GM21381 (cell line): ENCODE measurements at regions not wholly inside any gene's neighbourhood (a gene's known extent, or its start where the extent isn't known, plus 50 kb on each side); places are given as distances from the start of the nearest gene placed in this dataset.

Source experiments
- ATAC-seq: cut with Tn5 transposase; IDR thresholded peaks from one replicate; pipeline ENCODE4 v1.9.1; 2021; ENCODE audit warnings: mild to moderate bottlenecking, moderate library complexity; ENCODE audit not compliant: unreplicated experiment

DNA sequence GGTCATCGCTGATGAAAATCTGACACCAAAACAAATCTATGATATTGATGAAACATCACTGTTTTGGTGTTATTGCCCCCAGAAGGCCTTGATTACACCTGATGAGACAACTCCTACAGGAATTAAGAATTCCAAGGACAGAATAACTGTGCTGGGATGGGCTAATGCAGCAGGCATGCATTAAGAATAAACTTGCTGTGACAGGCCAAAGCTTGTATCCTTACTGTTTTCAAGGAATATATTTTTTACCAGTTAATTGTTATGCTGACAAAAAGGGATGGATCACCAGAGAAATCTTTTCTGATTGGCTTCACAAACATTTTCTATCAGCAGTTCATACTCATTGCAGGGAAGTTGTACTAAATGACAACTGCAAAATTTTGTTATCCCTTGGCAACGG lies 278.2 kb downstream of the IKZF2 start:
- ATAC-seq, result no peak

DNA sequence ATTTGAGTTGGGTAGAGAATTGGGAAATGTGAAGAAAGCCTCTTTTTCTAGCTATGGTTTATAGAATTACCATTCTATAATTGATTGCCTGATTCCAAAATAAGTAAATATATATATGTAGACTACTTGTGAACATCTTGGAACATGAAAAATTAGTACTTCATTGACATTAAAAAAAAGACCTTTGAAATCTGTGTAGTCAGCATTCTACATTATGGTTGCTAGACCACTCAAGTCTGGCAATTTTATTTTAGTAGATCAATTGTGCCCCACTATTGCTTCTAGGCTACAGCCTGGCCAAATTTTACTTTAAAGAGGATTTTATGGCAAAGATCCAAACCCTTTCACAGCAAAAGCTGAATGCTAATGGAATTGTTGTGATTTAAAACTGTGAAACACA lies 279.8 kb downstream of the IKZF2 start:
- ATAC-seq, result no peak

- no peak for ATAC-seq
Observed at GRCh38 chr2:212864186-212864585, 287.2 kb downstream of the IKZF2 start.

DNA sequence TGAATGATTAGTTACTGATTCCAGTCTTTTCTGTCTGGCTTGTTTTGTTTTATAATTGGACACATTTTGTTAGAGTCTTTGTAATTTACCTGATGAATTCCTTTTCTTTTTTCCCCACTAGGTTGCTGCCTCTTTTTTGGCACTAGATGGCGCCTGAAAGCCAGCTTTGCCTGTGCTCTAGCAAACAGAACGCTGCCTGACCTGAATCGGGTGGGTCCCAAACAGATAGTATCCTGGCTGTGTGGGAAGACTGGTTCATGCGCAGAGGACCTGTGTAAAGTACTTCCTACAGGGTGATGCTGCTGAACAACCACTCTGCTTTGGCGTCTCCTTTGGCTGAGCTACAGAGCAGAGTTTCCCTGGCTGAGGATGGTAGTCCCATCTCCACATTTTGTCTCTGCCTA lies 288.2 kb downstream of the IKZF2 start:
- ATAC-seq, result no peak

- no peak for ATAC-seq
Observed at GRCh38 chr2:212858496-212858895, 292.9 kb downstream of the IKZF2 start.

GRCh38 chr2:212854771-212855170 lies 296.6 kb downstream of the IKZF2 start:
- ATAC-seq, result no peak

GRCh38 chr2:212854116-212854515 lies 297.3 kb downstream of the IKZF2 start:
- ATAC-seq, result no peak

DNA sequence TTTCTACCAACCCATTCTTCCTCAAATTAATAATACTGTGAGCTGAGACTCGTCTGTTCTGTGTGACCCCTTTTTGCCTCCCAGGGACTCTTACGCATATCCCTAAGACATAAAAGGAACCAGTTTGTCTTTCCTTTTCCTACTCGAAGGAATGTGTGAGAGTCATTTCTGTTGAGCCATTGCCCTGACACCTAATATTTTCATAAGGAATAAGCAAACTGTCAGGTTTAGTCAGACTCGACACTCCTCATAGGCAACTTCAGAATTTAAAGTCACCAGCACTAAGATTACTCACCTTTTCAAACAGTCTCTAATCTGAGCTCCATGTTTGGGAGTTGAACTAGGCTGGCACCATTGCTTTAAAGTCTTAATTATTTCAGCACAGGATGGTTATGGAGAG lies 305.5 kb downstream of the IKZF2 start:
- ATAC-seq, result no peak

DNA sequence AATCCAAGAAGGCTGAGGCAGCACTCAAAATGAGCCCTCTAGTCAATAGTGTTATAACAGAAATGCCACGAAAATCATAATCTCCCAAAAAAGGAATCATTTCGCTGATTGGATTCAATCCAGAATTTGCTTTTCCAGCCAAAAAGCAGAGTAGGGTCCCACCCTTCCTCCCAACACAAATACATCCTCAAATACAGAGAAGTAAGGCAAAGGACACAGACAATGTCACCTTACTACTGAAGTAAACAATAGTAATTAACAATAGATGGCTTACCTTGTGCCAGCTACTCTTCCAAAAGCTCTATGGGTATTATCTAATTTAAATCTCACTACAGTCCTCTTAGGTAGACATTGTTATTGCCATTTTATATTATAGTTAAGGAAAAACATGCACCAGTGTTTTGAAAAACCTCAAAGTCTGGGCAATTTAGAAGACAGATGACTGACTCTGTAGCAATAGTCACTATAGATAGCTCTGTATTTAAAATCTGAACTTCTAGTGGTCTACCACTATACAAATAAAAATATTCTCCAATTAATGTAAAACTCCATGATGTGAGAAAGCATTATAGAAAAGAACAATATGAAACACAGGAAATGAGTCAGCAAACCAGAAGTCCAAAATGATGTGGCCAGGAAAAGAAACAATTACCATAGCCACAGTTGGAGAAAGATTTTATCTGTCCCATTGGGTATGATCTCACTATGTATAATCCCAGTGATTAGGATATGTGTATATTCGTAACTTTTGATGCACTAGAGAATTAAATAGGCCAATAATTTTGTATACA lies 305.0 kb upstream of the ERBB4 start:
- ATAC-seq, result no peak

DNA sequence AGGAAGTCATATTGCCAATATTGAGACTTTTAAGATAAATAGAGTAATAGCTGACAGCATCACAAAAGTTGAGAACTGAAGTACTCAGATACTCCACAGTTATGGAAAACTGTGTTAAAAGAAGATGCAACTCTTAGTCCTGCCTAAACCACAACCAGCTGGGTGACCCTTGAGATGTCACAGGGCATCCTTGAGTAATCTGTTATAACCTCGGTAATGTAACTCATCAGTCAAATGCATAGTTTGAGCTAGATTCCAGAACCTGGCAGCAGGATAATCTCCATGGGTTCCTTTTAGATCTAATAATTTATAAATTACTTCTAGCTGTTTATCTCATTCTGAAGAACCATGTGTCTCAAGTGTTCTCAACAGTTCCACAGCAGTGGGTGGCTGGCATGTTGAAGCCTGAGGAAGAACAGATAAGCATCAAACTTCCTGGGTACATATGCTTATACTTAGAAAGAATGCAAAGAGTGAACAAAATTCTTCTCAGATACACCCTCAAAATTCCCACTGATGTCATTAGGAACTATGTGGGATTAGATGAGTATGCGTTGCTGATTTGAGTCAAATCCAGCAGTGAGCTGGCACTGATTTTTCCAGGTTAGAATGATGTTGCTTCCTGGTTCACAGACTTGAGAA lies 304.1 kb upstream of the ERBB4 start:
- ATAC-seq, result no peak

GRCh38 chr2:212841460-212841859 lies 302.9 kb upstream of the ERBB4 start:
- no peak for ATAC-seq

GRCh38 chr2:212832211-212833195 lies 293.9 kb upstream of the ERBB4 start:
- no peak for ATAC-seq

DNA sequence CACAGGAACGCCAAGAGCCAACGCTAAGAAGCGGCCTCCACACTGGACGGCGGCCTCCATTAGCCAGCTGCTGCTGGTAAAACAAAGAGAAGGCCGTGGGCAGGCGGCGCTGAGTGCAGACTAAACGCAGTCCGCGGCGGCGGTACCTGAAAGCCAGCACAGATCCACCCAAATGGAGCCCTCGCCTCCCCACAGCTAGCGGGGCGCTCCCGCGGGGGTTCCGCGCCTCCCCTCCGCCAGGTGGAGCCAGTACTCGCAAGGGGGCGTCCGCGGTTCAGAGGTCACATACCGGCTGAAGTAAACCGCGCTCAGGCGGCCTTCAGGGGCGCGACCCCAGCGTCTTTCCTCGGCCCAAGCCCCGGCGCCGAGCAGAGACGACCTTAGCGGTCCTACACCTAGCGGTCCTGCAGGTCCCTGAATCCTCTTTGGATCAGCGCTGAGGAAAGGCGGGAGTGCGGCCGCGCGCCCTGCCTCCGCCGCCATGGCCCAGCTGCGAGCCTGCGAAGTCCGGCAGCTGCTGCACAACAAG lies 293.1 kb upstream of the ERBB4 start:
- ATAC-seq, result no peak

GRCh38 chr2:212816267-212816666 lies 277.7 kb upstream of the ERBB4 start:
- no peak for ATAC-seq

DNA sequence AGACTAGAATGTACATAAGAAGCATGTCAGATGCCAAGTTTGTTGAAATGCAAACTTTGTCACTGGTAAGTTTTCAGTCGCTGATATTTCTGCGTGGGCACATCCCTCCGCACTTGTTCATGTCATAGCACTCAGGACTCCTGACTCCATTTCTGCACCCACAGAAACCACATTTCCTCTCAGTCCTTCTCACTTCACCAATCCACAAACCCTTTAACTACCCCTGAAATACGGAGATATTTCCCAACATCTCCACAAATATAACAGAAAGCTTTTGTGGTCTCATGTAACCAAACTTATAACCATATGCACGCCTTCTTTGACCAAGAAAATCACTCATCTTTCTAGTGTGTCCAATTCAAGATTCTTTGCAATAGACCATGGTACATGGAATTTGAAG lies 276.9 kb upstream of the ERBB4 start:
- ATAC-seq, result peak; percentile 49

DNA sequence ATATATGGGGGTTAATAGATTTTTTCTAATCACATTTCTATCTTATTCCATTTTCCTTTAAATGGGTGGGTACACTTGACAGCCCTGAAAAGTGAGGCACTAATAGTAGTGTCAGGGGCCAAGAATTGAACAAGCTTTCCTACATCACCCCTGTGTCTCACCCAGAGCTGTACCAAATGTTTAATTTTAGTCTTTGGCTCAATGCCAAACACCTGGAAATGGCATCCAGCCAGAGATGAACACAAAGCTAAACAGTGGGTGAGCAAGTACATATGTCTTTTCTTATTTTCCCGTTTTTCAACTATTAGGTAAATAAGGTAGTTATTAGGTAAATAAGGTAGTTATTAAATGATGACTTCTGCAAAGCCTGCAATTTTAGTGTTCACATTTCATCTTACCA lies 276.3 kb upstream of the ERBB4 start:
- ATAC-seq, result peak; percentile 16

DNA sequence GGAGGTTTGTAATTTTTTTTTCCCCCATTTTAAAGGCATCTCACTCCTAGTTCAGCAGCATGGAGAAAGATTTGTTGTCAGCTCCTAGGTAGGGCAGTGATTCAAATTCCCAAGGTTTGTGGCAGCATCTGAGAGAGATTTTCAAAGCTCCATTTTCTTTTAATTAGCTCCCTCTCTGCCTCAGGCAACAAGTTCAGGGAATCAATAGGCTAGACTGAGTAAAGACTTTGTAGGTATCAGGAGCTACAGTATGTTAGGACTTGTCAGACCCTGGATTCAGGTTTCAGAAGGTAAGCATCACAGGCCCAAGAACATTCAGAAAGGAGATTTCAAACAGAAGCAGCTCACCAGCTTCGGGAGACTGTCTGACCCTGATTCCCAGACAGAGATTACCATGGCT lies 273.3 kb upstream of the ERBB4 start:
- no peak for ATAC-seq

GRCh38 chr2:212811036-212811805 lies 272.6 kb upstream of the ERBB4 start:
- ATAC-seq, result no peak

- ATAC-seq, result no peak
Observed at GRCh38 chr2:212797484-212798205, 259.0 kb upstream of the ERBB4 start.

DNA sequence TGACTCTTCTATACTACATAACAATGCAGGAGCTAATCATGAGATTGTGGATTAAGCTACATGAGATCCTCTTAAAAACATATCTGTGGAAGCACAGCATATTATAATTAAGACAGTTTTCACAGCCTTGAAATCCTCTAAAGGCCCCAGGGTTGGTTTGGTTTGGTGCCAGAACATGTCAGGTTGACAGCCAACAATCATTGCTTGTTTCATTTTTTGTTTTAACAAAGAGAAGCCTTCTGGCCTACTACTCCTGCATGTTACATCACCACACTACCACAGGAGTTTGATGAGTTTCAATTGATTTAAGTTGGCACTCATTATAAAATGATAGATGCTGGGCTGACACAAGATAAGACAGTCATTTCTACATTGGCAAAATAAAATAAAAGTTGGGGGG lies 255.9 kb upstream of the ERBB4 start:
- no peak for ATAC-seq
